ENCODE measurements at regions not wholly inside any gene's neighbourhood (a gene's known extent, or its start where the extent isn't known, plus 50 kb on each side); places are given as distances from the start of the nearest gene placed in this dataset.

- no peak for TF ChIP-seq CTCF (IDR thresholded peaks at IDR 0.05)
- TF ChIP-seq POLR2A (IDR thresholded peaks at IDR 0.05): no peak
Observed at GRCh38 chr7:133185512-133185911, 67.4 kb upstream of the EXOC4 start.
